AG10803 (cell line): ENCODE measurements at regions not wholly inside any gene's neighbourhood (a gene's known extent, or its start where the extent isn't known, plus 50 kb on each side); places are given as distances from the start of the nearest gene placed in this dataset.
A peak's percentile ranks its signal among the peaks of the same experiment; 100 is the strongest.

Experiments
- DNase-seq: peaks from one replicate; pipeline ENCODE4 v3.0.0; 2010; ENCODE audit warnings: low read depth
- H3K4me3 ChIP-seq: 2 replicates; pipeline ENCODE4 v1.5.1; 2011; ENCODE audit warnings: mild to moderate bottlenecking, low read length, control low read depth
- CTCF ChIP-seq: conservative IDR thresholded peaks from 2 replicates; pipeline ENCODE4 v1.5.1; 2011; ENCODE audit warnings: mild to moderate bottlenecking, low read length, control low read depth, inconsistent platforms

GRCh38 chr14:62103464-62103863, 341.2 kb downstream of the SNAPC1 start:
- no peak for DNase-seq
- H3K4me3 ChIP-seq, result no peak overlapping the region
- TF ChIP-seq CTCF, result no peak

- H3K4me3 ChIP-seq, result no peak overlapping the region
- no peak for DNase-seq
- TF ChIP-seq CTCF, result no peak
Observed at GRCh38 chr14:62110941-62111340, 348.7 kb downstream of the SNAPC1 start.

GRCh38 chr14:62117010-62117750, 355.0 kb downstream of the SNAPC1 start:
- TF ChIP-seq CTCF, result peak; percentile 27
- DNase-seq, result peak; percentile 38
- H3K4me3 ChIP-seq, result peak overlapping the region; percentile 39

- no peak for TF ChIP-seq CTCF
- DNase-seq, result peak; percentile 2
- H3K4me3 ChIP-seq, result no peak overlapping the region
Observed at GRCh38 chr14:62117751-62118105, 355.5 kb downstream of the SNAPC1 start.

GRCh38 chr14:62118461-62118860, 356.2 kb downstream of the SNAPC1 start:
- no peak for DNase-seq
- TF ChIP-seq CTCF, result no peak
- no peak overlapping the region for H3K4me3 ChIP-seq

- H3K4me3 ChIP-seq, result no peak overlapping the region
- DNase-seq, result no peak
- TF ChIP-seq CTCF, result no peak
Observed at GRCh38 chr14:62118871-62119270, 356.7 kb downstream of the SNAPC1 start.

GRCh38 chr14:62123961-62124360, 361.7 kb downstream of the SNAPC1 start:
- TF ChIP-seq CTCF, result no peak
- DNase-seq, result no peak
- no peak overlapping the region for H3K4me3 ChIP-seq
